ENCODE measurements at regions not wholly inside any gene's neighbourhood (a gene's known extent, or its start where the extent isn't known, plus 50 kb on each side); places are given as distances from the start of the nearest gene placed in this dataset.

DNA sequence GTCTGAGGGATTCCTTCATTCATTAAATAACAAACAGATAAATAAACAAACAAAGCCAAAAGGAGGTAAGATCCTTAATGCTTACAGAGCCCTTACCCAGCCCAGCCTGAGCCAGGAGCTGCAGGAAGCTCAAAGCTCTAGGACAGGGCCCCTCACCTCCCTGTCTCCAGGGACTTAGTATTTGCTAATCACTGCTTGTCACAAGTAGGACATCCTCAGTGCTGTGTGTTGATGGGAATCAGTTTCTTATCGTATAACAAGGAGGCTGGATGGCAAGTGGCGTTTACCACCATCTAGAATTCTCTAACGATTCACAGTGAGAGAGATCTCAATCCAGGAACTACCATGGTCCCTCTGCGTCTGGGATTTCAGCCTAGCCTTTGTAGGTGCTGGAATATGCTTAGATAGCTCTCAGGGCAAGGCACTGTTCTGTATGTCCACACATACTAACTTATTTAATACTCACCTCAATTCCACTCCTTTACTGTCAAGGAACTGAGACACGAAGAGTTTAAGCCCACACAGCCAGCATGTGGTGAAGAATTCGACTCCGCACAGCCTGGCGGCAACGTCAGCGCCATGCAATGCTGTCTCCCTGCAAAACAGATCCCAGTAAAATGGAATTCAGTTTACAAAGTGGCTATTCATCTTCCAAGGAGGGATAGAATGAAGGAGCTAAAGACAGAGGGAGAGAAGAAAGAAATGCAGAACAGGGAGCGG, 164.8 kb downstream of the MYCN start:
- no peak overlapping the region for H3K4me3 Mint-ChIP-seq

DNA sequence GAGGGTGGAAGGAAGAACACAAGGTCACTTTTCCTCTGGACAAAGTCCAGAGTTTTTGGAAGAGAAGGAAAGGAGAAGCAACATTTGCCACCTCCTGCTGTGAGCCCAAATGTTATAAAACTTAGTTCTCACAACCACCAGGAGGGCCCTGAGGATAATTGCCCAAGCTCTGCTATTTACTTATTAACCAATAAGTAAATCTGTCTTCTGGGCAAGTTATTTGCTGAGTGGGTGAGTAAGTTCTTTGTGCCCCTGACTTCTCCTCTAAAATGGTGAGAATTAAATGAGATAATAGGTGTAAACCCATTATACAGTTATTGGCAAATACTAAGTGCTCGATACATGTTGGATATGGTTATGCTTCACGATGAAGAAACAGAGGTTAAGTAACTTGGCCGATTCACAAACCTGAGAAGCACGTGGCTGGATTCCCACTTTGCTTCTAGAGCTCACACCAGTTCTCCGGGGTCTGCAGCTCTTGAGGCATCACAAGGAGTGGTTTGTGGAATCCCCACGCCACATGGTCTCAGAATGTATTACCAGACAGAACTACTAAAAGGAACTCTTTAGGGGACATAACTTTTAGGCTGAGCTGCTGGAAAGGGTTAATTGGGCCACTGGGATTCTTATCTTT, 164.1 kb downstream of the MYCN start:
- H3K27me3 Mint-ChIP-seq = peaks cover 0 to 14% (median 0%) of the 10 kb centered on the region in 5 donors
- no peaks in the 10 kb centered on the region for H3K4me1 Mint-ChIP-seq
- ChIA-PET CTCF (no interaction called here), POLR2A (interaction anchor here (0.5 kb wide), 1 partner anchor 137 kb away, joined by 3 read pairs; no protein-coding TSS in a partner anchor)
- H3K27me3 ChIP-seq (ENCODE audit: control insufficient read depth in 2 of 2, insufficient read depth in 2 of 2, low read length in 2 of 2) = no peaks in the 10 kb centered on the region
- H3K4me3 Mint-ChIP-seq = no peak overlapping the region
- H3K27ac Mint-ChIP-seq = no peak overlapping the region
- no peaks in the 10 kb centered on the region for H3K36me3 ChIP-seq (ENCODE audit: control insufficient read depth in 2 of 3, insufficient read depth in 3 of 3, low read length in 3 of 3)
- no peak overlapping the region for H3K4me3 ChIP-seq (ENCODE audit: low read length)
- no peaks in the 10 kb centered on the region for H3K4me1 ChIP-seq (ENCODE audit: control insufficient read depth in 2 of 2, insufficient read depth in 2 of 2, low read length in 2 of 2)
- H3K9me3 ChIP-seq (ENCODE audit: control insufficient read depth in 2 of 3, low read length in 3 of 3) = no peaks in the 10 kb centered on the region
- H3K36me3 Mint-ChIP-seq = no peaks in the 10 kb centered on the region
- no peaks in the 10 kb centered on the region for H3K9me3 Mint-ChIP-seq
- no peak for ATAC-seq
- intact Hi-C loops (cut with micrococcal nuclease) = no loop called here
- no peak for DNase-seq
- H3K27ac ChIP-seq (ENCODE audit: low read depth, low read length) = no peak overlapping the region

More for the DNA sequence above, 164.8 kb downstream of the MYCN start:
- Histone ChIP-seq H3K36me3 (ENCODE audit: control insufficient read depth in 2 of 3, insufficient read depth in 3 of 3, low read length in 3 of 3) (no peaks in the 10 kb centered on the region), H3K9me3 (ENCODE audit: control insufficient read depth in 2 of 3, low read length in 3 of 3) (no peaks in the 10 kb centered on the region), H3K4me3 (ENCODE audit: low read length) (no peak overlapping the region), H3K27ac (ENCODE audit: low read depth, low read length) (no peak overlapping the region), H3K4me1 (ENCODE audit: control insufficient read depth in 2 of 2, insufficient read depth in 2 of 2, low read length in 2 of 2) (no peaks in the 10 kb centered on the region), H3K27me3 (ENCODE audit: control insufficient read depth in 2 of 2, insufficient read depth in 2 of 2, low read length in 2 of 2) (no peaks in the 10 kb centered on the region)
- Mint-ChIP-seq H3K36me3 (no peaks in the 10 kb centered on the region), H3K27me3 (peaks cover 0 to 14% (median 0%) of the 10 kb centered on the region in 5 donors), H3K27ac (no peak overlapping the region), H3K9me3 (no peaks in the 10 kb centered on the region), H3K4me1 (no peaks in the 10 kb centered on the region)
- ChIA-PET POLR2A (interaction anchor here (0.5 kb wide), 1 partner anchor 138 kb away, joined by 3 read pairs; no protein-coding TSS in a partner anchor), CTCF (no interaction called here)
- ATAC-seq (no peak), DNase-seq (no peak)
- intact Hi-C loops (cut with micrococcal nuclease) = no loop called here

- H3K9me3 ChIP-seq (ENCODE audit: control insufficient read depth in 2 of 3, low read length in 3 of 3) = no peaks in the 10 kb centered on the region
- no peaks in the 10 kb centered on the region for H3K27me3 ChIP-seq (ENCODE audit: control insufficient read depth in 2 of 2, insufficient read depth in 2 of 2, low read length in 2 of 2)
- DNase-seq = no peak
- Mint-ChIP-seq H3K9me3 (no peaks in the 10 kb centered on the region), H3K36me3 (no peaks in the 10 kb centered on the region), H3K27ac (no peak overlapping the region), H3K4me3 (no peak overlapping the region), H3K4me1 (no peaks in the 10 kb centered on the region), H3K27me3 (peaks cover 0 to 14% (median 0%) of the 10 kb centered on the region in 5 donors)
- no peak overlapping the region for H3K27ac ChIP-seq (ENCODE audit: low read depth, low read length)
- no peaks in the 10 kb centered on the region for H3K4me1 ChIP-seq (ENCODE audit: control insufficient read depth in 2 of 2, insufficient read depth in 2 of 2, low read length in 2 of 2)
- CTCF ChIA-PET = no interaction called here
- POLR2A ChIA-PET = no interaction called here
- no peaks in the 10 kb centered on the region for H3K36me3 ChIP-seq (ENCODE audit: control insufficient read depth in 2 of 3, insufficient read depth in 3 of 3, low read length in 3 of 3)
- H3K4me3 ChIP-seq (ENCODE audit: low read length) = no peak overlapping the region
- no peak for ATAC-seq
- intact Hi-C loops (cut with micrococcal nuclease) = no loop called here
Observed at GRCh38 chr2:16103614-16104314, 163.4 kb downstream of the MYCN start.

DNA sequence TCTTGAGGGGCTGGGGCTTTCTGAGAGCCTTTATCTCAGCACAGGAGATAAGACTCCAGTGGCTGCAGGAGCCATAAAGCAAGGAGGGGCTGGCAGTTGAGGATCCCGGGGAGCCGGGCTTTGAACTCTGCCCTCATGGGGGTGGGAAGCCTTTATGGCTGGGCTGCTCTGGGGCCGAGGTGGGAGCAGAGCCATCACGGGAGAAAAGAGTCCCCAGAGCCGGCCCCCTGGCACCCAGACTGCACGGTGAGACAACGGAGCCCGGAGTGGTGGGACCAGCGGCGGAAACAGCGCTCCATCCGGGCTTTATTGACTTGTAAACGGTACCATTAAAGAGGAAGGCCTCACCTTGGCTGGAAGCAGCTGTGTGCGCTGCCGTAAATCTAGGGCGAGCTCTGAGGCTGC, 162.6 kb downstream of the MYCN start:
- Mint-ChIP-seq H3K27me3 (peaks cover 0 to 14% (median 0%) of the 10 kb centered on the region in 5 donors), H3K36me3 (no peaks in the 10 kb centered on the region), H3K9me3 (no peaks in the 10 kb centered on the region), H3K4me1 (no peaks in the 10 kb centered on the region), H3K27ac (no peak overlapping the region), H3K4me3 (no peak overlapping the region)
- no peaks in the 10 kb centered on the region for H3K36me3 ChIP-seq (ENCODE audit: control insufficient read depth in 2 of 3, insufficient read depth in 3 of 3, low read length in 3 of 3)
- no peak for ATAC-seq
- intact Hi-C loops (cut with micrococcal nuclease) = no loop called here
- ChIA-PET CTCF (no interaction called here), POLR2A (no interaction called here)
- H3K4me1 ChIP-seq (ENCODE audit: control insufficient read depth in 2 of 2, insufficient read depth in 2 of 2, low read length in 2 of 2) = no peaks in the 10 kb centered on the region
- no peak for DNase-seq
- H3K27ac ChIP-seq (ENCODE audit: low read depth, low read length) = no peak overlapping the region
- H3K9me3 ChIP-seq (ENCODE audit: control insufficient read depth in 2 of 3, low read length in 3 of 3) = no peaks in the 10 kb centered on the region
- no peaks in the 10 kb centered on the region for H3K27me3 ChIP-seq (ENCODE audit: control insufficient read depth in 2 of 2, insufficient read depth in 2 of 2, low read length in 2 of 2)
- H3K4me3 ChIP-seq (ENCODE audit: low read length) = no peak overlapping the region

GRCh38 chr2:16102358-16102975, 162.1 kb downstream of the MYCN start:
- no peak for DNase-seq
- Mint-ChIP-seq H3K27me3 (peaks cover 0 to 14% (median 0%) of the 10 kb centered on the region in 5 donors), H3K4me1 (no peaks in the 10 kb centered on the region), H3K36me3 (no peaks in the 10 kb centered on the region), H3K4me3 (no peak overlapping the region), H3K27ac (no peak overlapping the region), H3K9me3 (no peaks in the 10 kb centered on the region)
- Histone ChIP-seq H3K36me3 (ENCODE audit: control insufficient read depth in 2 of 3, insufficient read depth in 3 of 3, low read length in 3 of 3) (no peaks in the 10 kb centered on the region), H3K4me1 (ENCODE audit: control insufficient read depth in 2 of 2, insufficient read depth in 2 of 2, low read length in 2 of 2) (no peaks in the 10 kb centered on the region), H3K9me3 (ENCODE audit: control insufficient read depth in 2 of 3, low read length in 3 of 3) (no peaks in the 10 kb centered on the region), H3K27me3 (ENCODE audit: control insufficient read depth in 2 of 2, insufficient read depth in 2 of 2, low read length in 2 of 2) (no peaks in the 10 kb centered on the region), H3K4me3 (ENCODE audit: low read length) (no peak overlapping the region), H3K27ac (ENCODE audit: low read depth, low read length) (no peak overlapping the region)
- ATAC-seq = no peak
- ChIA-PET POLR2A (no interaction called here), CTCF (no interaction called here)
- intact Hi-C loops (cut with micrococcal nuclease) = no loop called here

DNA sequence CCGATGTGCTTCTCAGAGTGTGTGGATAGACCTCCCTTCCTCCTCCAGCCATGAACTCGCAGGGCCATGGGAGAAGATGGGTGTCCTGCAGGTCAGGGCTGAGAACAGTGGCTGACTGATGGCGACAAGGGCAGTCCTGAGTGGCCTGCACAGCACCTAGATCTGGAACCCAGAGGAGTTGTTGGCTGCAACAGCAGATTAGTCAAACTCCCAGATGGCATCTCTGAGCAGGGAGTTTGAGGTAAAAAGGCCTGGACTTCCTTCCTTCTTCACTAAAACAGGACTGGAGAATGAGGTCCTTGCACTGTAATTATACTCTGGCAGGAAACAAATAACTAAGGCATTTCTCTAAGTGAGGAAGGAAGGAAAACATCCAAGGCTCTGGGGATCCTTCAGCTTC, 160.8 kb downstream of the MYCN start:
- H3K4me1 ChIP-seq (ENCODE audit: control insufficient read depth in 2 of 2, insufficient read depth in 2 of 2, low read length in 2 of 2) = no peaks in the 10 kb centered on the region
- Mint-ChIP-seq H3K27ac (no peak overlapping the region), H3K4me3 (no peak overlapping the region), H3K27me3 (peaks cover 0 to 10% (median 0%) of the 10 kb centered on the region in 5 donors), H3K9me3 (no peaks in the 10 kb centered on the region), H3K36me3 (no peaks in the 10 kb centered on the region), H3K4me1 (no peaks in the 10 kb centered on the region)
- ChIA-PET CTCF (no interaction called here), POLR2A (no interaction called here)
- no peaks in the 10 kb centered on the region for H3K9me3 ChIP-seq (ENCODE audit: control insufficient read depth in 2 of 3, low read length in 3 of 3)
- no peak overlapping the region for H3K27ac ChIP-seq (ENCODE audit: low read depth, low read length)
- H3K27me3 ChIP-seq (ENCODE audit: control insufficient read depth in 2 of 2, insufficient read depth in 2 of 2, low read length in 2 of 2) = no peaks in the 10 kb centered on the region
- H3K4me3 ChIP-seq (ENCODE audit: low read length) = no peak overlapping the region
- DNase-seq (no peak), ATAC-seq (no peak)
- intact Hi-C loops (cut with micrococcal nuclease) = no loop called here
- no peaks in the 10 kb centered on the region for H3K36me3 ChIP-seq (ENCODE audit: control insufficient read depth in 2 of 3, insufficient read depth in 3 of 3, low read length in 3 of 3)

Data from naive thymus-derived CD4-positive, alpha-beta T cell (primary cell).